Suppressor macrophage (primary cell): ENCODE measurements at regions not wholly inside any gene's neighbourhood (a gene's known extent, or its start where the extent isn't known, plus 50 kb on each side); places are given as distances from the start of the nearest gene placed in this dataset.

Experiments
- DNase-seq, 4 experiments: peaks; one replicate each; pipeline ENCODE4 v3.0.0-alpha.2; 2020 to 2022

GRCh38 chr2:100662866-100663265 lies 100.1 kb downstream of the PDCL3 start:
- no peak for DNase-seq

- no peak for DNase-seq
These were observed 101.4 kb downstream of the PDCL3 start for GRCh38 chr2:100664021-100664755.

GRCh38 chr2:100664756-100665101 lies 101.9 kb downstream of the PDCL3 start:
- DNase-seq = no peak

GRCh38 chr2:100666996-100667395 lies 104.2 kb downstream of the PDCL3 start:
- no peak for DNase-seq

DNA sequence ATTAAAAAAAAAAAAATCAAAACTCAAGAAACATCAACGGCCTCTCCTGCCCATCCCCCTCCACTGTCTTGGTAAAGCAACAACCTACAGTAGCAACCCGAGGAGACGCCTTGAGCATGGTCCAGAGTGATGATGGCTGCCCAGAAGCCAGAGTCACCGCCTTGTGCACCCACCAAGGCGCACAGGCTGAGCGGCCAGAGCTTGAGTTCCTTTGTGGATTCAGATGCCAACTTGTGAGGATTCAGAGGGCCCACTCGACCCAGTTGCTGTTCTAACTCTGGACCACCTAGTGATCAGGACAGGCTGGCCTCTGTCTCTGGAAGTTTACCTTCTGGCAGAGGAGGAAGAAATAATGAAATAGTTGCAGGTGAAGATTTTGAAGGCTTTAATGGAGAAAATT lies 105.0 kb downstream of the PDCL3 start:
- DNase-seq = no peak

GRCh38 chr2:100670232-100670631 lies 107.4 kb downstream of the PDCL3 start:
- no peak for DNase-seq

DNA sequence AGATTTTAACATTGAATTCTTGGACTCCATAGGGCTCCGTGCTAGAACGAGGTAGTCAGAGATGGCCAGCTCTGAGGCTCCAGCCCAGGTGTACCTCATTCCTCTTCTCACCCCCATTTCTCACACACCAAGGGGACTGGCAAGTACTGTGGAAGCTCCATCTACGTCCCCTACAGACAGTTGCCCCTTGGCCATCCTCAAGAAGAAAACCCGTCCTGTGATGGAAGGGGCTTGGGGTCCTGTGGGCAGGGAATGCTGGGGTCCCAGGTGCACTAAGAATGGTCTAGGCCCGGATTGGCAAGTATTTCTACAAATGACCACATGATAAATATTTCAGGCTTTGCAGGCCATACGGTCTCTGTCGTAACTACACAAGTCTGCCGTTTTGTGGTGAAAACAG lies 110.3 kb downstream of the PDCL3 start:
- no peak for DNase-seq

DNA sequence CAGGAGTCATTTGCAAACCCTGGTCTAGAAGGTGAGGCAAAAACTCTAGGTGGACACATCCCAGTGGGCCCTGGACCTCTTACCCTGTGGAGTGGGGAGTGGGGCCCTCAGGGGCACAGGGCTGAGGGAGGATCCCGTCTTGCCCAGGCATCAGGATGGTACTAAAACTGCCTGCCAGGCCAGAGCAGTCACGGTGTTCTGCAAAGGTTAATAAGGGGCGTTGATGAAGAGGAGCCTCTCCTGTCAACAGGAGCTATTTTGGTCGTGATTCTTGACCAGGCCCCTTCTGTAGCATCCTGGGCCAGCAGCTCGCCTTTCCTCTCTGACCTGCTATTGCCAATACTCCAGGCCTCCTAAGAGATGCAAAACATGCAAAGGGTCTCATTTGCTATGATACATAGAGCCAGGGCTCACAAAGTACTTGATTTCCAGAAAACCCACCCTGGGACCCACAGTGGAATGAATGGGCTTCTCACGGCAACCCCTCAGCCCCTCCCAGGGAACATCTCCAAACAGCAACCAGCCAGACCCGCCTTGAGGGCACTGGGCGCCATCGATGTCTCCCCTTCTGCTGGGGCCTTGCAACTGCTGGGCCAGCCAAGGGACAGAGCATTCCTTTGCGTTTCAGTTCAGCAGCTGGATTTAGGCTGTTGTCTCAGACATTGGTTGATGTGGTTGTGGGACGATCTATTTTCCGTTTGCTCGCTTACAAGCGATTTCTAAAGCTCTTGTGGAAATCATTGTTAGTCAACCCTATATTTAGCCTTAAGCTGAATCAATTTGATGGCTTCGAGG lies 111.1 kb downstream of the PDCL3 start:
- no peak for DNase-seq

DNA sequence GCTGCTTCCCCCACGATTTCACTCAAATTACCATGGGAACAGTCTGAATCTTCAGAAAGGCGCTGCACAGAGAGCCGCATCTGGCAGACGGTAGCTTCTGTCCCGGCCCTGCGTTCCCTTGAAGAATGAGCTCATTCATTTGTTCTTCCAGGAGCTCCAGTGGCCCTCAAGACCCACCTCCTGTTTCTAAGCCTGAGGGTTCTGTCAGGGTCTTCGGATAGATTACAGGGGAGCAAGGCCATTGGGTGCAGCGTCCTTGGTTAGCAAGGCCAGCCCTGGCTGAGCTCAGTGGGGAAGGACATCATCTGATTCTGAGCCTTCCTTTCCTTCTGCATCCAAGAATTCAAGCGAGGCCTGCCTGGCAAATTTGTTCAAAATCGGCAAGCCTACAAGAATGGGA lies 111.9 kb downstream of the PDCL3 start:
- no peak for DNase-seq

GRCh38 chr2:100675373-100675772 lies 112.6 kb downstream of the PDCL3 start:
- DNase-seq = no peak

DNA sequence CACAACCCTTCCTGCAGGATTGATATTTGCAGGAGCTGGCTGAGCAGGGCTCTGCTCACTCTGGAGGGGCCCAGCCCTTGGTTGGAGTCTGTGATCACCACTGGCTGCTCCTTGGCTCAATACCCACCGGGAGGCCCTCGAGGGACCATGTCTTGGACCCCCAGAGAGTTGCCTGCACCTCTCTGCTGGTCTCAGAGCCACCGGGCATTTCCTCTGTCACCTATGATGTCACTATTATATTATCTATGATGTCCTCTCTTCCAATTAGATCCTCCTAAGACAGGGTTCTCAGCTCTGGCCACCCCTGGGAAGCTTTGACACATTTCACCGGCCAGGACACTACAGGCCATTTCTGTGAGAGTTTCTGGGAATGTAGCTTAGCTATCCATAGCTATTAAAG lies 113.1 kb downstream of the PDCL3 start:
- no peak for DNase-seq

DNA sequence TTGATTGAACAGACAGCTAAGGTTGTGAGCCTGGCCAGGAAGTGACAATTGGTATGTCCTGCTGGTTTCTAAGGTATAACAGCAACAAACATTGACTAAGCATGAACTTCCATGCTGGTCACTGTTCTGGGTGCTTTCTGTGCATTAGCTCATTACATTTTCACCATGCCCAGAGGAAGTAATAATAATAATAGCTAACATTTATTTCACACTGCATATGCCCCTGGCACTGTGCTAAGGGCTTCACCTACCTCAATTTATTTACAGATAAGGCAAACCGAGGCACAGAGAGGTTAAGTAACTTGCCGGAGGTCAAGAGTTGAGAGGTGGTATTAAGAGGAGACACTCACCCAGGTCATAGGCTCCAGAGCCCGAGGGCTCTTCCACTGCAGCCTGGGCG lies 113.6 kb downstream of the PDCL3 start:
- no peak for DNase-seq

DNA sequence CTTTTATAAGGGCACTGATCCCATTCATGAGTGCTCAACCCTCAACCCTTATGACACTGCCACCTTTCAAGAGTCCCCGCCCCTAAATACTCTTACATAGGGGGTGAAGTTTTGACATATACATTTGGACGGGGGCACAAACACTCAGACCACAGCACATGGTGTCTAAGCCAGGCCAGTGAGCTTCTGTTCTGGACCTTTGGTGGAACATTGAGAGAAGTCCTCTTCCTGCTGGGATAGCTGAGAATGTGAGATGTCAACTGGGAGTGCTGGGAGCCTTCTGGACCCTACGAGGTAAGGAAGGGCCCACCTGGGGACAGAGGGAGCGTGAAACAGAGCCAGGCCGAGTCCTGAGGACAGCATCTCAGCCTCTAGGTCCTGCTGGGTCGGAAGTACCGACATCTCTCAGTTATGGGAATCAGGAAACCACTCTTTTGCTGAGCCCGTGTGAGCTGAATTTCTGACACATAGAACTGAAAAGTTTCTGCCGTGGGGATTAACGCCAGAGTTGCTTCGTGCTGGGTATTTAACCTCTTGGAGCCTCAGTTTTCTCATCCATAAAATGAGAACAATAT lies 114.9 kb downstream of the PDCL3 start:
- no peak for DNase-seq

- no peak for DNase-seq
These were observed 116.4 kb downstream of the PDCL3 start for GRCh38 chr2:100679211-100679610.

DNA sequence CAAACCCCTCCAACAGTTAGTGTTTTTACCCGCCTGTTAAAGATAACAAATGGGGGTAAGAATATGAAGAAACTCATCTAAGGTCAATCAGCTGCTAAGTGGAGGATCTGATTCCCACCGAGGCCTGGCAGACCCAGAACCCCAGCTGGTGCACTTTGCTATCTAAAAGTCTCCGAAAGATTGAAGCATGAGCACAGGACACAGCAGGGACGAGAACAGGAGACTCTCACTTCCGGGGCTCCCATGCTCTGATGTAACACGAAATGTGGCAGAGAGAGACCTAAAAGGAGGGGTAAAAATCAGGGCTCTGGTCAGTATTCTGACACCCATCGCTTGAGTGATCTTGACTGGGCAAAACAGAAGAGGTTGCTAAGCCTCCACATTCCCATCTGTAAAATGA lies 119.7 kb downstream of the PDCL3 start:
- no peak for DNase-seq

- no peak for DNase-seq
These were observed 120.4 kb downstream of the PDCL3 start for GRCh38 chr2:100683231-100683630.

GRCh38 chr2:100691846-100692245 lies 128.1 kb upstream of the NPAS2 start:
- DNase-seq = no peak

DNA sequence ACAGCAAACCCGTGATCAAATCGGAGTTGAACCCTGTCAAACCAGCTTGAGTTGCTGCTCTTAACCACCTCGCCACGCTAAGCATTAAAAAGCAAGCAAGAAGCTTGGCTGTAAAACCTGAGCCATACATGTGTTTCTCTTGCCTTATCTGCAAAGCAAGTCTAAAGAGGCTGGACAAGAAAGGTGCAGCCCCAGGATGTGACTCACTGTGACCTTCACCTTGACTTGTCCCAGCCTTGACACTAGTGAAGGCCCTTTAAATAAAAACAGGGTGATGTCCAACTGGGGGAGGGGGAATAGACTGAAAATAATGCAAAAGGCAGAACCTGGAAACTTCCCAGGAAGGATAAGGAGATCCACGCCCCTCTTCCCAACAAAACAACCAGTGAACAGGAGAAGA lies 127.6 kb upstream of the NPAS2 start:
- no peak for DNase-seq

GRCh38 chr2:100692906-100693305 lies 127.0 kb upstream of the NPAS2 start:
- DNase-seq = no peak

GRCh38 chr2:100699131-100699530 lies 120.8 kb upstream of the NPAS2 start:
- DNase-seq = no peak

- DNase-seq = no peak
These were observed 117.4 kb upstream of the NPAS2 start for GRCh38 chr2:100702438-100703109.

GRCh38 chr2:100703213-100703612 lies 116.7 kb upstream of the NPAS2 start:
- no peak for DNase-seq

- no peak for DNase-seq
These were observed 116.2 kb upstream of the NPAS2 start for GRCh38 chr2:100703739-100704138.

DNA sequence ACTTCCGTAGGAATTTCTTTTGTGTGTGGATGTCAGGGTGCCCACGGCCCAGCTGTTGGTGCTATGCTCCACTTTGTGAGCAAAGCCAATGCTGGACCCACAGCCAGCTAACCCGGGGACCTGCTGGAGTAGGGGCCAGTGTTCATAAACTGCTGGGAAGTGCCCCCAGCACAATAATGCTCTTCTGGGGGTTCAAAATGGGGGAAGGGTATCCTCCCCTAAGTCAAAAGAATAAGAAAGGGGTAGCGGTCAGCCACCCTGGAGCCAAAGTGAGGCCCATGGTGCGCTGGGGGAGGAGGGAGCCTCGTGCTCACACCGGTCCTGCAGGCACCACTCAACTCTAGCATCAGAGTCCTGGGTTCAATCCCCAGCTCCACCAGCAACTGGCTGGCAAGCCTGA lies 115.8 kb upstream of the NPAS2 start:
- no peak for DNase-seq
